Bone marrow (tissue), 2 donors: ENCODE measurements at regions not wholly inside any gene's neighbourhood (a gene's known extent, or its start where the extent isn't known, plus 50 kb on each side); places are given as distances from the start of the nearest gene placed in this dataset.
A peak's percentile ranks its signal among the peaks of the same experiment; 100 is the strongest.

ENCODE experiments used
- DNase-seq, 2 donors: peaks; one replicate each; lab custom pipeline; 2025; lab: John Stamatoyannopoulos, UW

- DNase-seq = no peak
Measured at GRCh38 chr3:161555320-161555719, 58.7 kb downstream of the OTOL1 start.

- no peak for DNase-seq
Measured at GRCh38 chr3:161556533-161556932, 59.9 kb downstream of the OTOL1 start.

DNA sequence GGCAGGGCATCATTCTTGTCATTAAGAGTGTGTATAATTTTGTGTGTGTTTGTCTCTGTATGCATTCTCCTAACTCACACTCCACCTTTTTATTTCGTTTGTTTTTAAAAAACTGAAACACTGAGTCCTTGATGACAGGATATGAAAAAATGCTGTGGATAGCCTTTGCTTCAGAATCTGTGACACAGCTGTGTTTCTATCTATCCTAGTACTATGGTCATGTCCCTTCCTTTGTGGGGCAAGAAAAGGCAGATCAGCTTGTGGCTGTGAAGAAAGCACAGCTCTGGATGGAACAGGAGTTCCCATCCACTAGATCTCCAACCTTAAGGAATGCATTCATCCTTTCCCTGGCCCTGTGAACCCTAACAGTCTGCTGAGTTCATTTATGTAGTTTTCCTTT, 60.3 kb downstream of the OTOL1 start:
- DNase-seq = no peak

GRCh38 chr3:161557445-161558150, 61.0 kb downstream of the OTOL1 start:
- no peak for DNase-seq

DNA sequence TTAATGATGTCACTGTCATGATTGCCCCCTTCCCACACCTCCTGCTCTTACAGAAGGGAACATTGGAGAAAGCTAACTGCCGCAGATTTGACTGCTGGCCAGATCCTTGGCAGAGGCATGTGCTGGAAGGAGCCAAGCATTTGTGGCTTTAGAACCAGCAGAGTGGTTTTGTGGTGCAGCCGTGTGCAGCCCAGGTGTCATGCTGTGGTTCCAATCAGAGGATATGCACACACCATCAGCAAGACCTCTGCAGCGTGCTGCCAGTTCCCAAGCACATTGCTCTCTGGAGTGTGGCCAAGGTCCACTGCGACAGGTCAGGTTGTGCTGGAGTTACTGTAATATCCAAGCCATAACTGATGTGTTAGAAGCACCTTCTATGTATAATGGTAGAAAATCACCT, 61.6 kb downstream of the OTOL1 start:
- DNase-seq = no peak

DNA sequence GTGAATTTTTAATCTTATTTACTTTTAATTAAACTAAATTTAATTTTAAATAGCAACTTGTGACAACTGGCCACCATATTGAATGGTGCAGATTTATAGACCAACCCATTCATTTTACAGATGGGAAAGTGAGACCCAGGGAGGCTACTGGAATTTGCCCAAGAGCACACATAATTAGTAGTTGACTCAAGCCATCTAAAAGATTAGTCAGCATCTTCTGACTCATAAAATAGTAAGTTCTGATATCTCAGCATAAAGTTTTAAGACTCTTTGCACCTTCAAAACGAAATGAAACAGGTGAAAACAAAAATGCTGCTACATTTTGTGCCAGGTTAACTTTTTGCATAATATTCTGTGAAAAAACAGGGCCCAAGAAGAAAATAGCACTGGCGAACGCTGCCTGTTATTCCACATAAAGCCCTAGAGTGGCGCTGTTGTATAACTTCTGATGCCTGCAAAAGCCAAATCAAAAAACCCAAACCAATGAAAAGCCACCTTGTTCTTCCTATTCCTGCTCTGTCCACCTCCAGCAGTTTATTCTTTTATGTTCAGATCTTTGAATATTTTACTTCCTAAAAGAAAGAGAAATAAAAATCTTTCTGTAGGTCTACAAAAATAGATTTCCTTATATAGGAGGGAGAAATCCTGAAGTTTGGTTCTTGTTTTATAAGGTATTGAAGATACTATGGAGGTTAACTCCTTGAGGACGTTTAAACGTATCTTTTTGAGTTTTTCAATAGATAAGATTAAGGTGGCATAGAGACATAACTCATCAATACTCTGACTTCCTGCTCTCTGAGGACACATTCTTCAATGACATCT, 62.8 kb downstream of the OTOL1 start:
- DNase-seq = peak in 1 of 2 donors; percentile 35

DNA sequence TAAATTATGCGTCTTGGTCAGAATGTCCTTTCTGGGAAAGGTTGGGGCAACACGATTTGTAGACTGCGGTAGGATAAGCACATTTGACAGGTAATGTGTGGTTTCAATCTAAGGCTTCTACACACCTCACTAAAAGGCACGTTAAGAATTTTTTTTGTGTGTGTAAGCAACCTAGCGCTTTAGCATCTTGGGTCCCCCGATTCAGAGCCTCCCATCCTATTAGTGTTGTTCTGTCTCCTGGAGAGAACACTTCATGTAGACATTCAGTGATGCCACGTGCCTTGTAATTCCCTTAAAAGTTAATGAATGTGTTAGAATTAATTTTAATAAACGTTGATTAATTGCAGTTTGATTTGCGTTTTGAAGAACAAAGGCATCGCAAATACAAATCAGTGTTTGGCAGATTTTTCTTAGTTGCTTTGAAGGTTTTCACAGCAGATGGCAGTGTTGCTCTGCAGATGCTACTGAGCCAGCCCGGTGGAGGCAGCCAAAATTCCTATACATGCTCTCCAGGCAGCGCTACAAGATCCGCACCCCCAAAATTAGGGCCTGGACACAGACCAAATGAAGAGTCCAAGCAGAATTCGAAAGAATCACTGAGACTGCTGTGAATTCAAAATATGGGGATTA, 63.5 kb downstream of the OTOL1 start:
- peak in 1 of 2 donors; percentile 12 for DNase-seq

DNA sequence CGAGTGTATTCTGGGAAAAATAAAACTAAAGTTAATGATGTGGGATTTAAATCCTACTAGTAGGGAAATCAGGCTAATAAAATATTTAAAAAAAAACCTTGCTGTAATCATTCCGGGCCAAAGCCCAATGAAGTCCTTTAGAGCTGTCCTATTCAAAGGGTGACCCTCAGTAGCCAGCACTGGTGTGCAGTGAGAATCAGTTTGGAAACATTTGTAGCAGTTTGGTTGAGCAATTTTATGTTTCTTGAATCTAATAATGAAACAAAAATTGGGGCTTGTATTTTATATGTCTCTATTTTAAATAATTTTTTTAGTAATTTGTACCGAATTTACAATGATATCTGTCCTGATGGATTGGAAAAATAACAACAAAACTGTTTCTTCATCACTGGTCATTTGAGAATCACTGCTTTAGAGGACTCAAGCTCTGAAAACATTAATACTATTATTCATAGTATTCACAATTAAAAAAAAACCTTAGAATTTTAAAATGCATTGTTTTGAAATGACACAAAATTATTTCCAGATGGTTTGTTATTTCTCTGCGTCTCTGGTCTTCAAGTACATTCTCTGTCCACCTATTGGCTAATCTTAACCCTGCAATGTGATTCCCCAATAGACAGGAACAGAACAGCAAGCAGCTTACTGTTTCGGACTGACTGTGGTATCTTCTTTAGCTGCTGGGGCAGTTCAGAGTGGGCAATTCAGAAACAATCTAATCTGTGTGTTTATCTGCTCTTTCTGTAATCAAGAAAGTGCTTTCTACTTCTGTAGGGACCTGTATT, 71.2 kb downstream of the OTOL1 start:
- DNase-seq = no peak

GRCh38 chr3:161568671-161569070, 72.1 kb downstream of the OTOL1 start:
- DNase-seq = no peak

DNA sequence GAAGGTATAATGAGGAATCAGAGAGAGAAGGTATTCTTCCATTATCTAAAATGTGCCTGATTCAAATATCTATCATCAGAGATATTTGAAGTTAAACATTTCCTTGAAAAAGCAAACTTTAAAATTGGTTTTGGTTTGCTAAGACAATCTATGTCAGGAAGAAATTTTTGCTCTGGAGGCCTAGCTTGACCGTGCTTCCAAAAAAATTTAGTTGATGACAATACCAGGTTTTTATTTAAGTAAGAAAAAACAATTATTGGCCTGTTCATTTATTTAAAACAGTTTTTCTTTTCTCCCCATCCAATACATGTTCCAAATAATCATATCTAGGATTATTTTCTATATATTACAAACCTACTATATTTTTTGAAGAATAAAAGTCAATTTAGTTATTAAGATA, 75.3 kb downstream of the OTOL1 start:
- no peak for DNase-seq

DNA sequence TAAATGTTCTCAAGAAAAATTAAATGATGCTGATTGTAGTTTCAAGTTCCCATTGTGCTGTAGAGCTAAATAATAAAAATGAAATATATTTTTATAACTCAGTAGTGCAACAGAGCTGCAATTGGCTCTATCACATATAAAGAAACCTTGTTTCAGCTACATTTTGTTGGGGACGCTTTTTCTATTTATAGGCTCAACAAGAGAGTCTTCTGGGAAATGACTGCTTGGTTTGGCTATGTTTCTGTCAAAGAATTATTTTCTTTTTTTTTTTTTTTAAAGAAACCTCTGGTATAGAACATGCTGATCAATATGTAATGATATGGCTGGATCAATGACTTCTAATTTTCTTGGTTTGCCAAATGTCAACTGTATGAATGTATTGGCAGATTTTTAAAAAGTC, 76.5 kb downstream of the OTOL1 start:
- no peak for DNase-seq

- DNase-seq = no peak
Measured at GRCh38 chr3:161575901-161576300, 79.3 kb downstream of the OTOL1 start.

DNA sequence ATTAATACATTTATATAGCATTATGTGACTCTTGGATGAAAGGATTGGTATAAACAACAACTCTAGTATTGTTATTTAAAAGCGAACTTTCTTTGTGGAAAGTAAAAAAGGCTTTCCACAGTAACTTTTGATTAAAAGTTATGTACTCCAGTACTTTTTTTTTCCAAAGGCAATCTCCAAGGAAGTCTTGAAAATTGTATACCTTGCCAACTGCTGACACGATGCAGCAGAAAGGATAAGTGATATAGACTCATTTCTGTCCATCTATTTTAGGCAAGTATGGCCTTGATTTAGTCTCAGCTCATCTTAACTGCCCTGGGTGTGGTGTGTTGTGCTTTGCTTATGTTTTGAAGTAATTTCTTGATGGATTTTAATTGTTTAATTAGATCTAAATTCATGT, 79.7 kb downstream of the OTOL1 start:
- no peak for DNase-seq

- no peak for DNase-seq
Measured at GRCh38 chr3:161576714-161577510, 80.3 kb downstream of the OTOL1 start.

GRCh38 chr3:161577662-161578061, 81.1 kb downstream of the OTOL1 start:
- DNase-seq = no peak

DNA sequence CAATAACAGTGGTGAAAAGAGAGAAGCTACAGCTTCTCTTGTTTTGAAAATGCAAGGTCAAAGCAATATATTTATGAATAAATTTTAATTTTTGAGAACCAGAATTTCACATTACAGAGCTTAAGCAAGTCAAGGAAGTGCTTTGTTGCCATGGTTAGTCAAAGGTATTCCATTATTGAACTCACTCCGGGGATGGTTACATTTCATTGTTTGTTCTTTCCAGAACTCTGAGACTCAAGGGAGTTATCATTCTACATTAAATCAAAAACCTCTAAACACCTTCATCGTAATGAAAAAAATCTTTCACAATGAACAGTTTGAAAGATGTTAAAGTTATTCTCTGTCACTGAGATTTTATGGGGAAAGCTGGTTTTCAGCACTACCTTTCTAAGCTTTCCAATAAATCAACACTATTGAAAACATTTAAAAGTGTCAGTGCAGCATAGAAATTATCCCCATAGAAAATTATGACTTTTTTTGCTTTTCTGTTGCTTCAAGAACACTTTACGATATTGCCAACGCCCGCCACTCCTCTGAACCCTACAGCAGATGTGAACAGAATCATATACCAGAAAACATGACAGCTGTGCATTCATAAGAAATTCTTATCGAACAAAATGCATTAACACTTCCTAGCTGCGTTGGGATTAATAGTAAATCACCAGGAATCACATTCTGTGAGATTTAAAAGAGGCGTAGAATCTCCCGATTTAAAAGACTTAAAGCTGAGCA, 83.0 kb downstream of the OTOL1 start:
- DNase-seq = no peak

DNA sequence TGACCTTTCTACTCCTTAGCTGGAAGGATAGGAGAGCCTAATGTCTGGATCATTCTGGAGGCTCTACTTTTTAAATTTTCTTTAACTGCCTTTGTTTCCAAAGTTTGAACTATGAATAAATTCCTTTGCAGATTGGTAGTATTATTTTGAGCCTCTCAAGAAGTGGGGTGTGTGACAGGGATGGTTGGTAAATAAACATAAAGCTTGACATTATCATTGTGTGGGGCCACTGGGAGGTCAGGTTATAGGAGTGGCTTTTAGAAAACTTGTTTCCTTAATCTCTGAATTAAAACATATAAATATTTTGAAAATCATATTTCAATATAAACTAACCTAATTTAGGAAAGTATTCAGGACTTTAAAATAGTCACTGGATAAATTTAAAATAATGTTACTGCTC, 89.3 kb downstream of the OTOL1 start:
- DNase-seq = no peak

DNA sequence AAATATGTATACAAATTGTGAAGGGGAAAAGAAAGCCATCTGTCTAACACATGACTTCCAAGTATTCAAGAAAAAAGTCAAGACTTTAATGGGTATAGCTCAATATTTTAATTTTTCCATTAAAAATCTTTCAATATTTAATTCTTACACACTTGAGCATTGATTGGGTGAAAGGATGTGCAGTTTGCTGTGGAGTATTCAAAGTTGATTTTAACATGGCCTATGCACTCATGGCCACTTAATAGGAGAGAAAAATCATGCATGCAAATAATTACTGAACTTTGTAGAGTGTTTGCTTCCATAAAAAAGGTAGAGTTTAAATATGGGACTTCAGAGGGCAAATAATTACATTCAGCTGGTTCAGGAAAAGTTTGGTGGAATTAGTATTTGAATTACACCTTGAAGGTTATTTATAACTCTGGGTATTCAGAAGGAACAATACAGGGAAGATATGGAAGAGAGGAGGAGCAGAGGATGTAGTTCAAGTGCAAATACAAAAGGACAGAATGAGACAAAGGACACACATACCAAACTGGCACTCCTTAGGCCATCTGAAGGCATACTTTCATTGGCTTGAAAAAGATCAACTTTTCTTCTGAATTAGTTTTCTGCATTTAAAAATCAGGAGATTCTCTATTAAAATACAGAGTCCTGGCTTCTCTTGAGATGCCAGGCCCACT, 90.1 kb downstream of the OTOL1 start:
- DNase-seq = no peak

- DNase-seq = no peak
Measured at GRCh38 chr3:161598639-161599038, 102.0 kb downstream of the OTOL1 start.

GRCh38 chr3:161599697-161600096, 103.1 kb downstream of the OTOL1 start:
- no peak for DNase-seq
